ENCODE measurements at regions not wholly inside any gene's neighbourhood (a gene's known extent, or its start where the extent isn't known, plus 50 kb on each side); places are given as distances from the start of the nearest gene placed in this dataset.

- Histone ChIP-seq H3K27me3 (ENCODE audit: control insufficient read depth, insufficient read depth, low read length) (peaks cover 35% of the 10 kb centered on the region), H2AFZ (replicated peaks; ENCODE audit: low read length, poor library complexity) (no peak overlapping the region), H3K9ac (ENCODE audit: low read depth, low read length) (no peak overlapping the region), H2BK120ac (ENCODE audit: low read depth, low read length) (no peak overlapping the region), H2AK9ac (replicated peaks; ENCODE audit: low read depth, low read length, poor library complexity) (no peak overlapping the region), H2BK5ac (ENCODE audit: low read depth, low read length, poor library complexity, severe bottlenecking) (no peak overlapping the region), H3K9me3 (ENCODE audit: control insufficient read depth, insufficient read depth, low read length) (no peaks in the 10 kb centered on the region), H3K4me3 (ENCODE audit: insufficient read depth, low read depth, low read length) (no peak overlapping the region), H3K18ac (ENCODE audit: low read depth, low read length) (no peak overlapping the region), H3K9me1 (ENCODE audit: insufficient read depth, low read length) (no peaks in the 10 kb centered on the region; the same call in 1 of the 2 replicates), H4K5ac (ENCODE audit: low read depth, low read length) (no peak overlapping the region), H3K79me1 (ENCODE audit: low read depth in 1 of 2, low read length in 2 of 2) (no peaks in the 10 kb centered on the region), H4K8ac (ENCODE audit: low read depth in 2 of 2, low read length in 2 of 2) (no peak overlapping the region), H2BK15ac (ENCODE audit: low read depth, low read length) (no peak overlapping the region), H3K4me2 (ENCODE audit: low read depth, low read length) (no peak overlapping the region), H3K14ac (replicated peaks; ENCODE audit: low read depth, low read length) (no peak overlapping the region), H3K4ac (ENCODE audit: low read depth, low read length) (no peak overlapping the region), H4K20me1 (ENCODE audit: insufficient read depth, low read length) (no peaks in the 10 kb centered on the region), H3K27ac (ENCODE audit: insufficient read depth, low read length) (no peak overlapping the region), H2AK5ac (ENCODE audit: low read depth, low read length) (no peak overlapping the region), H4K91ac (ENCODE audit: insufficient read depth, low read depth, low read length) (no peak overlapping the region), H3K36me3 (ENCODE audit: control insufficient read depth, insufficient read depth, low read length) (no peaks in the 10 kb centered on the region), H3K4me1 (ENCODE audit: control insufficient read depth, insufficient read depth, low read length) (no peaks in the 10 kb centered on the region; the same call in 1 of the 2 replicates), H2BK20ac (ENCODE audit: low read depth, low read length) (no peak overlapping the region), H3K56ac (ENCODE audit: extremely low read depth, insufficient read depth, low read length) (no peak overlapping the region), H3K23ac (ENCODE audit: low read depth, low read length) (no peak overlapping the region)
- no CpG with 5 or more reads among the region's 3 CpGs for WGBS, 2 experiments (ENCODE audit: extremely low coverage in 2 of 2, insufficient read length in 1 of 2)
- TF ChIP-seq POLR2A (IDR thresholded peaks at IDR 0.05; ENCODE audit: low read depth, low read length) (no peak), RFX5 (IDR thresholded peaks at IDR 0.05; ENCODE audit: low read depth, low read length) (no peak), USF2 (IDR thresholded peaks at IDR 0.05; ENCODE audit: low read depth, low read length) (no peak), MAFK (IDR thresholded peaks at IDR 0.05; ENCODE audit: low read depth, low read length) (no peak), RAD21 (IDR thresholded peaks at IDR 0.05; ENCODE audit: low read length) (no peak), NFE2L2 (IDR thresholded peaks at IDR 0.05; ENCODE audit: low read depth, low read length) (no peak), BHLHE40 (IDR thresholded peaks at IDR 0.05; ENCODE audit: low read depth, low read length) (no peak)
- TF ChIP-seq, protein P1, sequence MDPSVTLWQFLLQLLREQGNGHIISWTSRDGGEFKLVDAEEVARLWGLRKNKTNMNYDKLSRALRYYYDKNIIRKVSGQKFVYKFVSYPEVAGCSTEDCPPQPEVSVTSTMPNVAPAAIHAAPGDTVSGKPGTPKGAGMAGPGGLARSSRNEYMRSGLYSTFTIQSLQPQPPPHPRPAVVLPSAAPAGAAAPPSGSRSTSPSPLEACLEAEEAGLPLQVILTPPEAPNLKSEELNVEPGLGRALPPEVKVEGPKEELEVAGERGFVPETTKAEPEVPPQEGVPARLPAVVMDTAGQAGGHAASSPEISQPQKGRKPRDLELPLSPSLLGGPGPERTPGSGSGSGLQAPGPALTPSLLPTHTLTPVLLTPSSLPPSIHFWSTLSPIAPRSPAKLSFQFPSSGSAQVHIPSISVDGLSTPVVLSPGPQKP (IDR thresholded peaks at IDR 0.05; ENCODE audit: borderline replicate concordance, low read depth, low read length): no peak
- TF ChIP-seq, protein P2, sequence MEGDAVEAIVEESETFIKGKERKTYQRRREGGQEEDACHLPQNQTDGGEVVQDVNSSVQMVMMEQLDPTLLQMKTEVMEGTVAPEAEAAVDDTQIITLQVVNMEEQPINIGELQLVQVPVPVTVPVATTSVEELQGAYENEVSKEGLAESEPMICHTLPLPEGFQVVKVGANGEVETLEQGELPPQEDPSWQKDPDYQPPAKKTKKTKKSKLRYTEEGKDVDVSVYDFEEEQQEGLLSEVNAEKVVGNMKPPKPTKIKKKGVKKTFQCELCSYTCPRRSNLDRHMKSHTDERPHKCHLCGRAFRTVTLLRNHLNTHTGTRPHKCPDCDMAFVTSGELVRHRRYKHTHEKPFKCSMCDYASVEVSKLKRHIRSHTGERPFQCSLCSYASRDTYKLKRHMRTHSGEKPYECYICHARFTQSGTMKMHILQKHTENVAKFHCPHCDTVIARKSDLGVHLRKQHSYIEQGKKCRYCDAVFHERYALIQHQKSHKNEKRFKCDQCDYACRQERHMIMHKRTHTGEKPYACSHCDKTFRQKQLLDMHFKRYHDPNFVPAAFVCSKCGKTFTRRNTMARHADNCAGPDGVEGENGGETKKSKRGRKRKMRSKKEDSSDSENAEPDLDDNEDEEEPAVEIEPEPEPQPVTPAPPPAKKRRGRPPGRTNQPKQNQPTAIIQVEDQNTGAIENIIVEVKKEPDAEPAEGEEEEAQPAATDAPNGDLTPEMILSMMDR (conservative IDR thresholded peaks at IDR 0.05; ENCODE audit: low read depth, low read length): no peak
- CTCF ChIA-PET: no interaction called here
- DNase-seq (no peak), ATAC-seq (ENCODE audit: low read depth) (no peak)
- dilution Hi-C loops (cut with HindIII; ENCODE audit: low sequenced_read_pairs, unreplicated experiment): no loop called here
- POLR2A ChIA-PET (ENCODE audit: unreplicated experiment): no interaction called here
- in situ Hi-C loops (cut with MboI; ENCODE audit: low sequenced_read_pairs): no loop called here
- intact Hi-C loops (cut with micrococcal nuclease): no loop called here
- no TSS peak for BruUV-seq (replicated peaks)
Observed at GRCh38 chr18:8463791-8464190, 145.4 kb upstream of the RAB12 start.
